SK-N-SH (cell line): ENCODE measurements at regions not wholly inside any gene's neighbourhood (a gene's known extent, or its start where the extent isn't known, plus 50 kb on each side); places are given as distances from the start of the nearest gene placed in this dataset.

Experiments used
- CTCF ChIA-PET: fragments of 300-600, 350-600 bp; formaldehyde crosslinking; extraction: SDS; loops from one replicate; lab custom pipeline; 2021; lab: Yijun Ruan, JAX
- POLR2A ChIA-PET: fragments of 350-600 bp; sonication (Branson Sonifier 250); formaldehyde crosslinking; extraction: SDS; loops from one replicate; lab custom pipeline; 2020; ENCODE audit warnings: antibody characterized with exemption, inconsistent platforms; lab: Yijun Ruan, JAX
- DNase-seq: peaks from one replicate; pipeline ENCODE4 v3.0.0; 2012
- H2AFZ ChIP-seq: fragments of 200-600 bp; sonication (generic); 2 replicates; pipeline ENCODE4 v1.8.1; 2016; ENCODE audit warnings: antibody characterized with exemption, mild to moderate bottlenecking, low read depth
- H3F3A ChIP-seq: fragments of 200-600 bp; sonication (generic); replicated peaks from 2 replicates; pipeline ENCODE3; 2016; ENCODE audit warnings: antibody characterized with exemption, mild to moderate bottlenecking; ENCODE audit not compliant: insufficient read depth
- H3K27ac ChIP-seq, 2 experiments: fragments of 200-500 bp in 1 of 2; fragments of 200-600 bp in 1 of 2; sonication (Bioruptor generic) in 1 of 2; sonication (generic), shearing (Covaris generic) in 1 of 2; 2 replicates each; pipeline versions ENCODE4 v1.5.1 to v1.6.1; 2014 to 2016; ENCODE audit warnings: low read depth in 2 of 2, inconsistent platforms in 1 of 2, low read length in 1 of 2, mild to moderate bottlenecking in 1 of 2, mixed read lengths in 1 of 2
- H3K27me3 ChIP-seq: fragments of 200-600 bp; sonication (generic), shearing (Covaris generic); 2 replicates; pipeline ENCODE4 v1.6.1; 2016; ENCODE audit warnings: mixed run types; ENCODE audit not compliant: insufficient read depth
- H3K36me3 ChIP-seq, 2 experiments: fragments of 200-500 bp in 1 of 2; fragments of 200-600 bp in 1 of 2; sonication (Bioruptor generic) in 1 of 2; sonication (generic) in 1 of 2; replicated peaks in 1 of 2; 2 replicates each; pipeline versions ENCODE3 to v1.5.1; 2014 to 2016; ENCODE audit warnings: low read length in 1 of 2, mild to moderate bottlenecking in 1 of 2; ENCODE audit not compliant: insufficient read depth in 2 of 2, control insufficient read depth in 1 of 2
- H3K4me1 ChIP-seq, 2 experiments: fragments of 200-500 bp in 1 of 2; fragments of 200-600 bp in 1 of 2; sonication (Bioruptor generic) in 1 of 2; sonication (generic), shearing (Covaris generic) in 1 of 2; 2 replicates each; pipeline versions ENCODE4 v1.5.1 to v1.6.1; 2014 to 2016; ENCODE audit warnings: low read depth in 1 of 2, low read length in 1 of 2, mixed run types in 1 of 2; ENCODE audit not compliant: insufficient read depth in 2 of 2, control insufficient read depth in 1 of 2
- H3K4me2 ChIP-seq: fragments of 200-600 bp; sonication (generic), shearing (Covaris generic); 2 replicates; pipeline ENCODE4 v1.6.1; 2017; ENCODE audit warnings: mixed run types
- H3K4me3 ChIP-seq, 2 experiments: fragments of 200-500 bp in 1 of 2; fragments of 200-600 bp in 1 of 2; sonication (Bioruptor generic) in 1 of 2; sonication (generic), shearing (Covaris generic) in 1 of 2; 2 replicates each; pipeline versions ENCODE4 v1.5.1 to v1.8.1; 2014 to 2016; ENCODE audit warnings: low read depth in 2 of 2, inconsistent platforms in 1 of 2, low read length in 1 of 2, mild to moderate bottlenecking in 1 of 2, mixed read lengths in 1 of 2, moderate library complexity in 1 of 2
- H3K79me2 ChIP-seq: fragments of 200-600 bp; sonication (generic); 2 replicates; pipeline ENCODE4 v1.8.1; 2017; ENCODE audit warnings: mild to moderate bottlenecking; ENCODE audit not compliant: insufficient read depth
- H3K9ac ChIP-seq: fragments of 200-600 bp; sonication (generic); 2 replicates; pipeline ENCODE4 v1.6.1; 2017; ENCODE audit warnings: mixed run types
- H3K9me2 ChIP-seq: fragments of 200-600 bp; sonication (generic); 2 replicates; pipeline ENCODE4 v1.6.1; 2017; ENCODE audit warnings: mixed run types
- H3K9me3 ChIP-seq: fragments of 200-600 bp; sonication (generic); 2 replicates; pipeline ENCODE4 v1.6.1; 2017; ENCODE audit warnings: mixed run types, mild to moderate bottlenecking, moderate library complexity
- H4K20me1 ChIP-seq: fragments of 200-600 bp; sonication (generic); 2 replicates; pipeline ENCODE4 v1.6.1; 2017; ENCODE audit warnings: mild to moderate bottlenecking, mixed run types; ENCODE audit not compliant: insufficient read depth
- CHD2 ChIP-seq: fragments of 150-350 bp; IDR thresholded peaks from 2 replicates; pipeline ENCODE4 v1.6.1; 2018; ENCODE audit warnings: low read length; ENCODE audit not compliant: partially characterized antibody
- CTCF ChIP-seq: fragments of 200-600 bp; sonication (generic); IDR thresholded peaks from 2 replicates; pipeline ENCODE4 v1.6.1; 2017; ENCODE audit warnings: antibody characterized with exemption, mild to moderate bottlenecking, moderate library complexity
- ELF1 ChIP-seq: IDR thresholded peaks from 2 replicates; pipeline ENCODE4 v1.4.0; 2012
- FOSL2 ChIP-seq: IDR thresholded peaks from 2 replicates; pipeline ENCODE4 v1.4.0; 2012; ENCODE audit warnings: low read depth, mild to moderate bottlenecking, moderate library complexity, borderline replicate concordance
- FOXM1 ChIP-seq: IDR thresholded peaks from 2 replicates; pipeline ENCODE4 v1.4.0; 2012; ENCODE audit warnings: low read depth, mild to moderate bottlenecking
- GABPA ChIP-seq: IDR thresholded peaks from 2 replicates; pipeline ENCODE4 v1.4.0; 2012; ENCODE audit warnings: low read depth, mild to moderate bottlenecking
- GATA2 ChIP-seq: sonication (generic); formaldehyde crosslinking; IDR thresholded peaks from 2 replicates; pipeline ENCODE4 v1.5.0; 2020; ENCODE audit warnings: mild to moderate bottlenecking, missing genetic modification reagents
- MAX ChIP-seq: IDR thresholded peaks from 2 replicates; pipeline ENCODE4 v1.4.0; 2012; ENCODE audit warnings: low read depth
- MXI1 ChIP-seq: IDR thresholded peaks from 2 replicates; pipeline ENCODE4 v1.6.1; 2012; ENCODE audit warnings: mild to moderate bottlenecking, low read depth, low read length, improper control_type of control experiment
- NRF1 ChIP-seq: IDR thresholded peaks from 2 replicates; pipeline ENCODE4 v1.6.1; 2012; ENCODE audit warnings: low read depth, mild to moderate bottlenecking, low read length
- RAD21 ChIP-seq: IDR thresholded peaks from 2 replicates; pipeline ENCODE4 v1.6.1; 2012; ENCODE audit warnings: mild to moderate bottlenecking, low read length
- RCOR1 ChIP-seq: fragments of 150-350 bp; IDR thresholded peaks from 2 replicates; pipeline ENCODE4 v1.6.1; 2017; ENCODE audit warnings: antibody characterized with exemption, low read length
- RXRA ChIP-seq: IDR thresholded peaks from 2 replicates; pipeline ENCODE4 v1.4.0; 2012; ENCODE audit warnings: low read depth, mild to moderate bottlenecking, borderline replicate concordance
- SIN3A ChIP-seq: IDR thresholded peaks from 2 replicates; pipeline ENCODE4 v1.6.1; 2012; ENCODE audit warnings: low read depth, mild to moderate bottlenecking, low read length, moderate library complexity, borderline replicate concordance
- SMC3 ChIP-seq: IDR thresholded peaks from 2 replicates; pipeline ENCODE4 v1.6.1; 2012; ENCODE audit warnings: low read depth, low read length, improper control_type of control experiment
- TAF1 ChIP-seq: IDR thresholded peaks from 2 replicates; pipeline ENCODE4 v1.6.1; 2012; ENCODE audit warnings: low read depth, mild to moderate bottlenecking, low read length, moderate library complexity, borderline replicate concordance
- TCF12 ChIP-seq: IDR thresholded peaks from 2 replicates; pipeline ENCODE4 v1.4.0; 2012
- USF2 ChIP-seq: fragments of 150-350 bp; IDR thresholded peaks from 2 replicates; pipeline ENCODE4 v1.6.1; 2017; ENCODE audit warnings: antibody characterized with exemption, low read length, low read depth, borderline replicate concordance
- YY1 ChIP-seq: IDR thresholded peaks from 2 replicates; pipeline ENCODE4 v1.4.0; 2012; ENCODE audit warnings: low read depth, mild to moderate bottlenecking
- whole genome bisulfite sequencing: methylation state at CpG from one replicate; pipeline ENCODE4 v1.1.6; 2017; ENCODE audit warnings: low lambda C conversion rate; 5-methylcytosine and 5-hydroxymethylcytosine counted together

GRCh38 chr4:160675550-160675949 lies 1488.2 kb downstream of the FSTL5 start:
- H3K4me1 ChIP-seq = no peaks in the 10 kb centered on the region
- TF ChIP-seq GABPA (no peak), CTCF (no peak), GATA2 (CRISPR knock-in tag) (no peak), NRF1 (no peak), FOXM1 (no peak), RAD21 (no peak), FOSL2 (no peak), MXI1 (no peak), CHD2 (no peak), YY1 (no peak), RXRA (no peak), ELF1 (no peak), MAX (no peak), TCF12 (no peak), SIN3A (no peak)
- TF ChIP-seq, all 33 proteins: peak for 0
- 78% methylated on average over 2 of the region's 2 CpGs for WGBS
- ChIA-PET POLR2A (no interaction called here), CTCF (interaction anchor here (0.6 kb wide), 1 partner anchor 10 kb away, joined by 3 read pairs; no protein-coding TSS in a partner anchor)
- Histone ChIP-seq H3K79me2 (no peaks in the 10 kb centered on the region), H3K4me3 (no peak overlapping the region), H3K27ac (no peak overlapping the region), H3K9me3 (no peaks in the 10 kb centered on the region), H3K36me3 (no peaks in the 10 kb centered on the region), H2AFZ (no peak overlapping the region), H3K27me3 (no peaks in the 10 kb centered on the region), H3K9ac (no peak overlapping the region), H3K4me2 (no peak overlapping the region), H3K9me2 (no peaks in the 10 kb centered on the region), H4K20me1 (no peaks in the 10 kb centered on the region), H3F3A (no peaks in the 10 kb centered on the region)
- no peak for DNase-seq

- no peak for DNase-seq
- POLR2A ChIA-PET = no interaction called here
Measured at GRCh38 chr4:160685729-160686128, 1478.1 kb downstream of the FSTL5 start.

More at GRCh38 chr4:160685729-160686128, 1478.1 kb downstream of the FSTL5 start:
- H3K9ac ChIP-seq = no peak overlapping the region
- H3K4me3 ChIP-seq = no peak overlapping the region
- no peak overlapping the region for H2AFZ ChIP-seq
- TF ChIP-seq USF2 = no peak
- no peak for TF ChIP-seq TCF12
- TF ChIP-seq TAF1 = no peak
- TF ChIP-seq SIN3A = no peak
- TF ChIP-seq RXRA = no peak
- no peak for TF ChIP-seq MAX
- TF ChIP-seq SMC3 = no peak
- TF ChIP-seq NRF1 = no peak
- TF ChIP-seq RCOR1 = no peak
- TF ChIP-seq, all 33 proteins: peak for 0
- Histone ChIP-seq H3K9me2 (no peaks in the 10 kb centered on the region), H3K79me2 (no peaks in the 10 kb centered on the region), H3K36me3 (no peaks in the 10 kb centered on the region), H3K4me1 (no peaks in the 10 kb centered on the region; a peak in 1 of 4 replicates), H3K4me2 (no peak overlapping the region), H3K9me3 (peaks cover 3% of the 10 kb centered on the region; the same call in 1 of the 2 replicates), H3K27me3 (no peaks in the 10 kb centered on the region), H3K27ac (no peak overlapping the region), H3F3A (no peaks in the 10 kb centered on the region), H4K20me1 (no peaks in the 10 kb centered on the region)
- CTCF ChIA-PET = no interaction called here
